ENCODE measurements at regions not wholly inside any gene's neighbourhood (a gene's known extent, or its start where the extent isn't known, plus 50 kb on each side); places are given as distances from the start of the nearest gene placed in this dataset.

GRCh38 chr5:27479859-27480258 lies 441.5 kb upstream of the CDH9 start:
- TF ChIP-seq CTCF (IDR thresholded peaks at IDR 0.05) (no peak), POLR2A (IDR thresholded peaks at IDR 0.05) (no peak)
- Histone ChIP-seq H3K4me1 (no peaks in the 10 kb centered on the region), H3K9me3 (no peaks in the 10 kb centered on the region), H3K27me3 (no peaks in the 10 kb centered on the region), H3K4me3 (no peak overlapping the region), H3K27ac (no peak overlapping the region), H3K36me3 (no peaks in the 10 kb centered on the region)
- no peak for DNase-seq

GRCh38 chr5:27477550-27477949 lies 439.2 kb upstream of the CDH9 start:
- Histone ChIP-seq H3K27ac (no peak overlapping the region), H3K36me3 (no peaks in the 10 kb centered on the region), H3K4me1 (no peaks in the 10 kb centered on the region), H3K9me3 (no peaks in the 10 kb centered on the region), H3K27me3 (no peaks in the 10 kb centered on the region), H3K4me3 (no peak overlapping the region)
- TF ChIP-seq CTCF (IDR thresholded peaks at IDR 0.05) (no peak), POLR2A (IDR thresholded peaks at IDR 0.05) (no peak)
- DNase-seq: no peak

GRCh38 chr5:27476356-27476988 lies 438.1 kb upstream of the CDH9 start:
- H3K9me3 ChIP-seq: no peaks in the 10 kb centered on the region
- no peaks in the 10 kb centered on the region for H3K4me1 ChIP-seq
- no peaks in the 10 kb centered on the region for H3K36me3 ChIP-seq
- no peak for DNase-seq
- TF ChIP-seq POLR2A (IDR thresholded peaks at IDR 0.05) (no peak), CTCF (IDR thresholded peaks at IDR 0.05) (no peak)
- no peak overlapping the region for H3K4me3 ChIP-seq
- no peaks in the 10 kb centered on the region for H3K27me3 ChIP-seq
- no peak overlapping the region for H3K27ac ChIP-seq

- Histone ChIP-seq H3K4me3 (no peak overlapping the region), H3K36me3 (no peaks in the 10 kb centered on the region), H3K4me1 (no peaks in the 10 kb centered on the region), H3K27ac (no peak overlapping the region), H3K27me3 (no peaks in the 10 kb centered on the region), H3K9me3 (no peaks in the 10 kb centered on the region)
- TF ChIP-seq POLR2A (IDR thresholded peaks at IDR 0.05): no peak
- DNase-seq: no peak
Measured at GRCh38 chr5:27475063-27475462, 436.7 kb upstream of the CDH9 start.

- H3K27me3 ChIP-seq: no peaks in the 10 kb centered on the region
- H3K4me3 ChIP-seq: no peak overlapping the region
- H3K9me3 ChIP-seq: no peaks in the 10 kb centered on the region
- TF ChIP-seq POLR2A (IDR thresholded peaks at IDR 0.05) (no peak), CTCF (IDR thresholded peaks at IDR 0.05) (no peak)
- no peaks in the 10 kb centered on the region for H3K4me1 ChIP-seq
- no peak for DNase-seq
- no peak overlapping the region for H3K27ac ChIP-seq
- no peaks in the 10 kb centered on the region for H3K36me3 ChIP-seq
Measured at GRCh38 chr5:27474395-27474794, 436.0 kb upstream of the CDH9 start.

- DNase-seq: no peak
- no peaks in the 10 kb centered on the region for H3K4me1 ChIP-seq
- H3K36me3 ChIP-seq: no peaks in the 10 kb centered on the region
- no peaks in the 10 kb centered on the region for H3K9me3 ChIP-seq
- TF ChIP-seq CTCF (IDR thresholded peaks at IDR 0.05) (no peak), POLR2A (IDR thresholded peaks at IDR 0.05) (no peak)
- H3K27me3 ChIP-seq: no peaks in the 10 kb centered on the region
- no peak overlapping the region for H3K4me3 ChIP-seq
- H3K27ac ChIP-seq: no peak overlapping the region
Measured at GRCh38 chr5:27474047-27474309, 435.6 kb upstream of the CDH9 start.

All from Peyer's patch (tissue), 4 donors.